RWPE2 (cell line): ENCODE measurements at regions not wholly inside any gene's neighbourhood (a gene's known extent, or its start where the extent isn't known, plus 50 kb on each side); places are given as distances from the start of the nearest gene placed in this dataset.

Source experiments
- ATAC-seq: fragments of 200-7000 bp; cut with Tn5 transposase; 3 replicates; pipeline ENCODE4 v1.9.1; 2021; ENCODE audit warnings: low read depth
- DNase-seq: peaks from one replicate; pipeline ENCODE4 v3.0.0-alpha.2; 2020; ENCODE audit warnings: low spot score
- H3K27ac ChIP-seq: fragments of 450-650 bp; 2 replicates; pipeline ENCODE4 v1.5.1; 2017; ENCODE audit warnings: mild to moderate bottlenecking; ENCODE audit not compliant: poor library complexity, severe bottlenecking
- H3K27me3 ChIP-seq: fragments of 250-450 bp; sonication (Bioruptor Pico); 2 replicates; pipeline ENCODE4 v1.5.1; 2021; ENCODE audit warnings: mild to moderate bottlenecking, moderate library complexity; ENCODE audit not compliant: insufficient read depth, poor library complexity, severe bottlenecking
- H3K36me3 ChIP-seq: fragments of 250-450 bp; sonication (Bioruptor Pico); 2 replicates; pipeline ENCODE4 v1.5.1; 2020; ENCODE audit warnings: low read depth, mild to moderate bottlenecking, moderate library complexity
- H3K4me1 ChIP-seq: fragments of 250-450 bp; sonication (Bioruptor Pico); 2 replicates; pipeline ENCODE4 v1.5.1; 2021; ENCODE audit warnings: mild to moderate bottlenecking, moderate library complexity; ENCODE audit not compliant: insufficient read depth, poor library complexity, severe bottlenecking
- H3K4me3 ChIP-seq: fragments of 250-450 bp; sonication (Bioruptor Pico); 2 replicates; pipeline ENCODE4 v1.5.1; 2021; ENCODE audit warnings: mild to moderate bottlenecking, moderate library complexity; ENCODE audit not compliant: severe bottlenecking
- H3K9me3 ChIP-seq: fragments of 250-450 bp; sonication (Bioruptor Pico); 2 replicates; pipeline ENCODE4 v1.5.1; 2021; ENCODE audit warnings: mild to moderate bottlenecking, moderate library complexity; ENCODE audit not compliant: severe bottlenecking
- TF ChIP-seq, protein P1 (sequence below): fragments of 450-650 bp; IDR thresholded peaks from one replicate; pipeline ENCODE4 v1.5.1; 2017; ENCODE audit warnings: mild to moderate bottlenecking, moderate library complexity; ENCODE audit not compliant: poor library complexity, severe bottlenecking

DNA sequence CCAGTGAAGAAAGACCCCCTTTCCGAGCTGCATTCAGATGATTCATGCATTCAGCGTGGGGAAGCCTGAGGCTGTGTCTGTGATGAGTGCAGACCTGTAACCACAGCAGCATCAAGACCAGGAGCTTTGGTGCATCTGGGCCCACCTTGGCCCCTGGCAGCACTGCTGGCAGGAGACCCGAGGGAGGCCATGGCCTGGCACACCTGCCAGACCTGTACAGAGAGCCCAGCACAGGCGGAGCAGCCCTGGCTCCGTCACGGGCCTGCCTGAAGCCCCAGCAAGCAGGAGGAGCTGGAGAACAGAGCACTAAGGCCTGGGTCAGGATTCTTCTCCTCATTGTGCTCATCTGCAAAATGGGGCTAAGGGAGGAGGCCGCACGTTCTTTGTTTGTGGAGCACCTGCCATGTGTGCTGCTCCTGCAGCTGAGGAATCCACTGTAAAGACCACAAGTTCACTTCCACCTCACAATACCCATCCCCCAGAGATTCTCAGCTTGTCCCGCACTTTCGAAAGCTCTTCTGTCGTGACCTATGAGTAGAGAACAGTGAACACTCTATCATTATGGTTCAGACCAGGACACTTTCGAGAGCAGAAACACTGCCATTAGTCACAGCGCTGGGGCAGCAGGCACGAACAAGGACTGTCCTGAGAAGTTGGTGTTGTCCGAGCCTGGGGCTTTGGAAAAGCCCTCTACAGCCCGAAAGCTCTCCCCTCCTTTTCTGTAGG lies 144.4 kb upstream of the CST7 start:
- Histone ChIP-seq H3K27me3 (no peaks in the 10 kb centered on the region), H3K4me3 (no peak overlapping the region), H3K36me3 (no peaks in the 10 kb centered on the region), H3K27ac (no peak overlapping the region), H3K9me3 (no peaks in the 10 kb centered on the region), H3K4me1 (no peaks in the 10 kb centered on the region)
- TF ChIP-seq, protein P1, sequence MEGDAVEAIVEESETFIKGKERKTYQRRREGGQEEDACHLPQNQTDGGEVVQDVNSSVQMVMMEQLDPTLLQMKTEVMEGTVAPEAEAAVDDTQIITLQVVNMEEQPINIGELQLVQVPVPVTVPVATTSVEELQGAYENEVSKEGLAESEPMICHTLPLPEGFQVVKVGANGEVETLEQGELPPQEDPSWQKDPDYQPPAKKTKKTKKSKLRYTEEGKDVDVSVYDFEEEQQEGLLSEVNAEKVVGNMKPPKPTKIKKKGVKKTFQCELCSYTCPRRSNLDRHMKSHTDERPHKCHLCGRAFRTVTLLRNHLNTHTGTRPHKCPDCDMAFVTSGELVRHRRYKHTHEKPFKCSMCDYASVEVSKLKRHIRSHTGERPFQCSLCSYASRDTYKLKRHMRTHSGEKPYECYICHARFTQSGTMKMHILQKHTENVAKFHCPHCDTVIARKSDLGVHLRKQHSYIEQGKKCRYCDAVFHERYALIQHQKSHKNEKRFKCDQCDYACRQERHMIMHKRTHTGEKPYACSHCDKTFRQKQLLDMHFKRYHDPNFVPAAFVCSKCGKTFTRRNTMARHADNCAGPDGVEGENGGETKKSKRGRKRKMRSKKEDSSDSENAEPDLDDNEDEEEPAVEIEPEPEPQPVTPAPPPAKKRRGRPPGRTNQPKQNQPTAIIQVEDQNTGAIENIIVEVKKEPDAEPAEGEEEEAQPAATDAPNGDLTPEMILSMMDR = no peak
- ATAC-seq = no peak
- DNase-seq = no peak

DNA sequence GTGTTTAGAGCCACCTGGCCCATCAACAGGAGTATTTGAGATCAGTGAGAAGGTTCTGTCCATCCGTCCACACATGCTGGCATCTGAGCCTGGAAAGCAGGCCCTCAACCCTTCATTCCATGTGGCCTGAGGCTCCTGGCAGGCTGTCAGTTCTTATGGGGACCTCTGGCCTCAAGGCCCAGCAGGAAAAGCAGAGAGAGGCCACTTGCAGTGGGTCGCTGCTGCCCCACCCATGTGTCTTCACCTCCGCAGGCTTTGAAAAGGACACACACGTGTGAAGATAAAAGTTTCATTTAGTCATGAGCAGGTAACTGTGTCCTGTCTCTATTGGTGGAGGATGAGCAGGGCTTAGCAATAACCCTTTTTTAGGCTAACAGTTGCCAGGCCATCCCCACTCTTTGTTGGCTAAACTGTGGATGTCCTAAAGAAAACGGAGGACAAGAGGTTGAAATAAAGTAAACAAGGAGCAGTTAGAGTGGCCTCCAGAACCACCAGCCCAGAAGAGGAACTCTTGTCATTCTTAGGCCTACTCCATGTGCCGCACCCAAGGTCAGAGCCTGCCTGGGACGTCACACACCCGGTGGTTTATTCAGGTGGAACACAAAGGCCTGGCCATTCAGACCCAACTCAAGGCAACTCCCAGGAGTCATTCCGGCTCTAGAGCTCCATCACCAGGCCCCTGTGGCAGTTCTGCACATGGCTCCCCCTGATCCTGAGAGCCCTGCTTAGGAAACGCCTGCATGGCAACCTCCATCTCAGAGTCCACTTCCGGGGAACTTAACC lies 143.4 kb upstream of the CST7 start:
- Histone ChIP-seq H3K4me1 (no peaks in the 10 kb centered on the region), H3K9me3 (no peaks in the 10 kb centered on the region), H3K36me3 (no peaks in the 10 kb centered on the region), H3K27ac (no peak overlapping the region), H3K27me3 (no peaks in the 10 kb centered on the region), H3K4me3 (no peak overlapping the region)
- ATAC-seq (no peak), DNase-seq (no peak)
- TF ChIP-seq, protein P1 = no peak

DNA sequence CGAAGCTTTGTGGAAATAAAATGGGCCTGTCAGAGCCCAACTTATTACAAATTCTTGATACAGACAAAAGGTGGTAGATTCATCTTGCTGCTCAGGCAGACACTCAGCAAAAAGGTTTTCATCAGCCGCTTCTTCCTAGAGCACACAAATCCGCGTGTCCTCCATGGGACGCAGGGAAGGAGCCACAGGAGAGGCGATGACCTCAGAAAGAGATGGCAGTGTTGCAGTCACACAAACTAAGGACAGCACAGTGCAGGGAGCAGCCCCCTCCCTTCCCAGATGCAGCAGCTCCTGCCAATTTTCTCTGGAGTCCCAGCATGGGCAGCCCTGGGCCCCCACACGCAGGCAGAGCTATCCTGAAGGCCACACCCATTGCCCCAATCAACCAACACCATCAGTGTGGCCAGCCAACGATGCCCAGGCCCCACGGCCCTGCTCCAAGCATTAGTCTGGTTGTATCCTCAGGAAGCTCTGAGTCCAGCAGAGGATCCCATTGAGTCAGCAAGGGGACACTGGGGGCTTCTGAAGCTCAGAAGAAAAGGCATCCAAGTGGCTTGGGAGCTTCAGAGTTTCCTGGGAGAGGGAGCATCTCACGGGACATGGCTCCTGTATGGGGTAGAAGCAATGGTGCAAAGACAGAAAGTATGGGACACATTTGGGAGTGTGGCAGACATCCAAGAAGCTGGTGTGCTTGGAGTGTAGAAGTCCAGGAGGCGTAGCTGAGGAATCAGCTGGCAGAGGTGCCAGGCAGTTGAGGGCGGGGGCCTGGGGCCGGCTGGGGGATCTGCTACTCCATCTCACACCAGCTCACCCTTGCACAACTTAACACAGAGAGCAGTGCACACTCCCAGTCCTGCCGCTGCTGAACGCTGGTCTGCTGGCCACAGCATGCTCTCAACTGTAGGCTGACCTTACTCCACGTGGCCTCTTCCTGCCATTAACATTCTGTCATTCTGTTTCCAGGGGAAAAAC lies 142.1 kb upstream of the CST7 start:
- no peak overlapping the region for H3K27ac ChIP-seq
- TF ChIP-seq, protein P1 = no peak
- no peak overlapping the region for H3K4me3 ChIP-seq
- no peaks in the 10 kb centered on the region for H3K36me3 ChIP-seq
- ATAC-seq (no peak), DNase-seq (no peak)
- H3K9me3 ChIP-seq = no peaks in the 10 kb centered on the region
- no peaks in the 10 kb centered on the region for H3K4me1 ChIP-seq
- H3K27me3 ChIP-seq = no peaks in the 10 kb centered on the region

- Histone ChIP-seq H3K4me3 (no peak overlapping the region), H3K9me3 (no peaks in the 10 kb centered on the region), H3K27ac (no peak overlapping the region), H3K36me3 (no peaks in the 10 kb centered on the region), H3K27me3 (no peaks in the 10 kb centered on the region), H3K4me1 (no peaks in the 10 kb centered on the region)
- ATAC-seq = no peak
- DNase-seq = no peak
- TF ChIP-seq, protein P1 = no peak
Measured at GRCh38 chr20:24808616-24809015, 140.5 kb upstream of the CST7 start.
